K562 (cell line): ENCODE measurements at regions not wholly inside any gene's neighbourhood (a gene's known extent, or its start where the extent isn't known, plus 50 kb on each side); places are given as distances from the start of the nearest gene placed in this dataset.

Source experiments
- ATAC-seq: fragments of 200-7000 bp; cut with Tn5 transposase; 3 replicates; pipeline ENCODE4 v1.9.1; 2020; ENCODE audit warnings: moderate library complexity
- BruUV-seq: library from RNA; stranded (reverse); fragments of 400-500 nt; replicated peaks from 2 replicates; lab custom pipeline; 2021; lab: Mats Ljungman, UMichigan
- CTCF ChIA-PET: fragments of 300-600 bp; formaldehyde crosslinking; extraction: SDS; loops from one replicate; lab custom pipeline; 2021; ENCODE audit warnings: low intra/inter-chr PET ratio; lab: Yijun Ruan, JAX
- POLR2A ChIA-PET: fragments of 300-600, 350-650 bp; sonication (Branson Sonifier 250); formaldehyde crosslinking; extraction: SDS; loops from one replicate; lab custom pipeline; 2021; ENCODE audit warnings: antibody characterized with exemption, inconsistent platforms; lab: Yijun Ruan, JAX
- DNase-seq, 4 experiments: peaks; one replicate each; pipeline versions ENCODE4 v3.0.0 to v3.0.0-alpha.2; 2011 to 2018; ENCODE audit warnings: low spot score in 3 of 4, mixed read lengths in 3 of 4; ENCODE audit errors: extremely low read depth in 1 of 4
- FAIRE-seq: peaks from 2 replicates; lab custom pipeline; 2011; peaks lifted over from hg19 to GRCh38; lab: Jason Lieb, UNC
- H2AFZ ChIP-seq: 2 replicates; pipeline ENCODE4 v1.6.0; 2011; ENCODE audit warnings: low read depth, low read length, control low read depth, inconsistent platforms
- H3K27ac ChIP-seq: fragments of 200-600 bp; 3 replicates; pipeline ENCODE4 v1.8.0; 2011; ENCODE audit warnings: low read depth, mild to moderate bottlenecking, control low read depth, inconsistent platforms, low read length, moderate library complexity, mixed read lengths; ENCODE audit errors: extremely low read depth
- H3K27me3 ChIP-seq, 2 experiments: fragments of 300-600 bp in 1 of 2; 2 replicates in 1 of 2; 3 replicates in 1 of 2; pipeline versions ENCODE4 v1.6.0 to v1.8.0; 2011; ENCODE audit warnings: inconsistent platforms in 2 of 2, low read length in 2 of 2, mild to moderate bottlenecking in 1 of 2, mixed read lengths in 1 of 2, moderate library complexity in 1 of 2; ENCODE audit not compliant: control insufficient read depth in 2 of 2, insufficient read depth in 2 of 2
- H3K36me3 ChIP-seq: fragments of 300-600 bp; 3 replicates; pipeline ENCODE4 v1.8.0; 2011; ENCODE audit warnings: mild to moderate bottlenecking, low read length, inconsistent platforms; ENCODE audit not compliant: control insufficient read depth, insufficient read depth
- H3K4me1 ChIP-seq, 2 experiments: fragments of 200-600 bp in 1 of 2; replicated peaks in 1 of 2; 2 replicates in 1 of 2; 3 replicates in 1 of 2; pipeline versions ENCODE4 v1.5.1 to v1.8.0; 2011; ENCODE audit warnings: inconsistent platforms in 2 of 2, low read length in 2 of 2, mild to moderate bottlenecking in 1 of 2, mixed read lengths in 1 of 2, moderate library complexity in 1 of 2; ENCODE audit not compliant: control insufficient read depth in 2 of 2, insufficient read depth in 2 of 2
- H3K4me2 ChIP-seq: 2 replicates; pipeline ENCODE4 v1.6.1; 2011; ENCODE audit warnings: low read length, control low read depth, inconsistent platforms, mixed read lengths; ENCODE audit not compliant: insufficient read depth
- H3K4me3 ChIP-seq: fragments of 200-600 bp; sonication (generic), shearing (Covaris generic); 2 replicates; pipeline ENCODE4 v1.5.1; 2016; ENCODE audit warnings: control low read depth, inconsistent platforms
- H3K79me2 ChIP-seq: fragments of 200-600 bp; 3 replicates; pipeline ENCODE4 v1.8.0; 2011; ENCODE audit warnings: low read length, inconsistent platforms; ENCODE audit not compliant: control insufficient read depth, insufficient read depth
- H3K9ac ChIP-seq, 2 experiments: 2 replicates each; pipeline versions ENCODE4 v1.6.0 to v1.6.1; 2011; ENCODE audit warnings: low read depth in 2 of 2, low read length in 2 of 2, control low read depth in 1 of 2, inconsistent platforms in 1 of 2, mild to moderate bottlenecking in 1 of 2, mixed read lengths in 1 of 2; ENCODE audit not compliant: insufficient read depth in 1 of 2
- H3K9me1 ChIP-seq: one replicate; pipeline ENCODE4 v1.6.0; 2011; ENCODE audit warnings: inconsistent platforms, mild to moderate bottlenecking, low read length, moderate library complexity; ENCODE audit not compliant: control insufficient read depth, insufficient read depth
- H3K9me3 ChIP-seq: replicated peaks from 2 replicates; pipeline ENCODE4 v1.5.1; 2011; ENCODE audit warnings: low read depth, low read length, inconsistent platforms; ENCODE audit not compliant: control insufficient read depth, insufficient read depth
- H4K20me1 ChIP-seq: replicated peaks from 2 replicates; pipeline ENCODE4 v1.6.1; 2011; ENCODE audit warnings: low read length, inconsistent platforms, mixed read lengths; ENCODE audit not compliant: control insufficient read depth, insufficient read depth
- CCNT2 ChIP-seq: IDR thresholded peaks from 2 replicates; pipeline ENCODE4 v1.6.1; 2011; ENCODE audit warnings: borderline replicate concordance, low read depth, mild to moderate bottlenecking, moderate library complexity, mixed read lengths, low read length; ENCODE audit not compliant: insufficient read length; ENCODE audit errors: extremely low read depth
- ETV5 ChIP-seq: sonication (generic); formaldehyde crosslinking; IDR thresholded peaks from 2 replicates; pipeline ENCODE4 v1.4.0; 2020; ENCODE audit warnings: low read depth, mild to moderate bottlenecking, missing genetic modification reagents
- FOXP1 ChIP-seq: sonication (generic); formaldehyde crosslinking; IDR thresholded peaks from 2 replicates; pipeline ENCODE4 v1.8.0; 2022; ENCODE audit warnings: mild to moderate bottlenecking, missing genetic modification reagents
- FOXP4 ChIP-seq: sonication (generic); formaldehyde crosslinking; IDR thresholded peaks from 2 replicates; pipeline ENCODE4 v1.8.0; 2022; ENCODE audit warnings: mild to moderate bottlenecking, missing genetic modification reagents, borderline replicate concordance
- HMBOX1 ChIP-seq: sonication (generic); IDR thresholded peaks from 2 replicates; pipeline ENCODE4 v1.6.1; 2016
- HNRNPLL ChIP-seq: fragments of 200-400 bp; formaldehyde crosslinking; IDR thresholded peaks from 2 replicates; pipeline ENCODE4 v1.6.1; 2017; ENCODE audit warnings: low read length, low read depth, mild to moderate bottlenecking; ENCODE audit not compliant: poor library complexity, severe bottlenecking
- NEUROD1 ChIP-seq: fragments of 150-350 bp; IDR thresholded peaks from 2 replicates; pipeline ENCODE4 v1.6.1; 2014; ENCODE audit warnings: borderline replicate concordance, low read length, low read depth; ENCODE audit not compliant: partially characterized antibody
- POLR2AphosphoS5 ChIP-seq: IDR thresholded peaks from 2 replicates; pipeline ENCODE4 v1.6.1; 2011; ENCODE audit warnings: mild to moderate bottlenecking, low read depth, low read length, moderate library complexity; ENCODE audit not compliant: control insufficient read depth, insufficient read depth
- RBM15 ChIP-seq: fragments of 200-400 bp; formaldehyde crosslinking; IDR thresholded peaks from 2 replicates; pipeline ENCODE4 v1.6.1; 2018; ENCODE audit warnings: mild to moderate bottlenecking, low read length, moderate library complexity; ENCODE audit not compliant: insufficient read depth
- XRCC5 ChIP-seq: fragments of 200-400 bp; formaldehyde crosslinking; IDR thresholded peaks from 2 replicates; pipeline ENCODE4 v1.6.1; 2017; ENCODE audit warnings: low read depth, mild to moderate bottlenecking, low read length
- ZBTB1 ChIP-seq: sonication (generic); formaldehyde crosslinking; IDR thresholded peaks from 2 replicates; pipeline ENCODE4 v1.8.1; 2023; ENCODE audit warnings: missing genetic modification reagents, low read depth, mild to moderate bottlenecking, borderline replicate concordance
- ZNF644 ChIP-seq: fragments of 200-800 bp; sonication (Bioruptor generic); IDR thresholded peaks from 2 replicates; pipeline ENCODE4 v1.6.1; 2016; ENCODE audit warnings: low read depth, missing genetic modification characterization, missing compliant biosample characterization
- ZNF77 ChIP-seq: fragments of 250-450 bp; sonication (Bioruptor Pico); IDR thresholded peaks from 2 replicates; pipeline ENCODE4 v1.5.0; 2020
- WGBS: fragments of 100-300 bp; shearing (Covaris generic); methylation state at CpG from one replicate; pipeline ENCODE4 v1.1.6; 2016; ENCODE audit warnings: low coverage, mixed read lengths; ENCODE audit not compliant: insufficient coverage; ENCODE audit errors: missing lambda C conversion rate; 5-methylcytosine and 5-hydroxymethylcytosine counted together
- in situ Hi-C: fragments of 300-500 bp; cut with MboI; formaldehyde crosslinking; loops from 4 replicates; pipeline ENCODE4 v1.15.0; 2018; ENCODE audit warnings: inconsistent platforms, mixed read lengths
- intact Hi-C: fragments of 100-400 bp; cut with micrococcal nuclease; formaldehyde crosslinking; loops from 2 replicates; pipeline ENCODE4 v1.14.2; 2022

- H4K20me1 ChIP-seq: no peaks in the 10 kb centered on the region
- no peaks in the 10 kb centered on the region for H3K4me1 ChIP-seq
- no peaks in the 10 kb centered on the region for H3K36me3 ChIP-seq
- ATAC-seq: no peak
- no peak for FAIRE-seq
- BruUV-seq: no TSS peak
- no peak overlapping the region for H3K4me2 ChIP-seq
- H3K27ac ChIP-seq: no peak overlapping the region
- TF ChIP-seq ZNF644: no peak
- H3K9ac ChIP-seq: no peak overlapping the region
- H3K9me3 ChIP-seq: no peaks in the 10 kb centered on the region; the same call in 1 of the 2 replicates
- no peaks in the 10 kb centered on the region for H3K9me1 ChIP-seq
- H2AFZ ChIP-seq: no peak overlapping the region
- H3K27me3 ChIP-seq: no peaks in the 10 kb centered on the region
- WGBS: 0% methylated on average over 1 of the region's 1 CpG
- intact Hi-C loops: no loop called here
- DNase-seq: no peak
- H3K4me3 ChIP-seq: no peak overlapping the region
- in situ Hi-C loops: no loop called here
- POLR2A ChIA-PET: no interaction called here
- no peaks in the 10 kb centered on the region for H3K79me2 ChIP-seq
- CTCF ChIA-PET: no interaction called here
These were observed 743.1 kb upstream of the ARRDC3 start for GRCh38 chr5:92126182-92126581.

DNA sequence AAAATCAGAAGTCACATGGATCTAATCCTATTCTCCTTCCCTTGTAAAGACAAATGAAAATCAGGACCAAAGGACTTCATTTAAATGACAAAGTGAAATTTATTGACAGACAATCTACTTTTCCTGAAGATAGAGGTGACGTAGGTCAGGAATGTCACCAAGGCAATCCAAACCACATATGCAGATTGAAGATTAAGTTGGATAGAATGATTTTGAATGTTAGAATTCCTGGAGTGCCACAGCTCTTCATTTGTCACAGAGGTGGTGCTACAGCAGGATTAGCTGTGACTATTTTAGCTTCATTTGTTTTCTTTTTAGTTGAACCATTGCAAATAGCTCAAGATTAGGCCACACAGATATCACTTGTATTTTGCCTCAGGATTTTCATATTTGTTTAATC lies 736.0 kb upstream of the ARRDC3 start:
- POLR2A ChIA-PET: no interaction called here

More for the DNA sequence above, 736.0 kb upstream of the ARRDC3 start:
- H3K4me3 ChIP-seq: no peak overlapping the region
- H4K20me1 ChIP-seq: no peaks in the 10 kb centered on the region
- no peaks in the 10 kb centered on the region for H3K79me2 ChIP-seq
- H3K4me1 ChIP-seq: no peaks in the 10 kb centered on the region
- CTCF ChIA-PET: no interaction called here
- WGBS: 0% methylated on average over 1 of the region's 1 CpG
- no peaks in the 10 kb centered on the region; the same call in 1 of the 2 replicates for H3K9me3 ChIP-seq
- intact Hi-C loops (no loop called here), in situ Hi-C loops (no loop called here)
- no TSS peak for BruUV-seq
- DNase-seq (no peak), ATAC-seq (no peak), FAIRE-seq (no peak)
- no peak overlapping the region for H3K27ac ChIP-seq
- no peak overlapping the region for H3K4me2 ChIP-seq
- TF ChIP-seq FOXP4 (CRISPR knock-in tag) (no peak), CCNT2 (no peak), HNRNPLL (no peak), NEUROD1 (no peak), HMBOX1 (no peak), ZBTB1 (CRISPR knock-in tag) (no peak), ETV5 (no peak), XRCC5 (no peak), RBM15 (no peak), FOXP1 (no peak), ZNF77 (CRISPR knock-in tag) (no peak), POLR2AphosphoS5 (no peak)
- H3K9ac ChIP-seq: no peak overlapping the region
- H3K36me3 ChIP-seq: no peaks in the 10 kb centered on the region
- H3K9me1 ChIP-seq: no peaks in the 10 kb centered on the region
- no peak overlapping the region for H2AFZ ChIP-seq
- no peaks in the 10 kb centered on the region for H3K27me3 ChIP-seq
